Heart left ventricle (tissue), 16 donors: ENCODE measurements at regions not wholly inside any gene's neighbourhood (a gene's known extent, or its start where the extent isn't known, plus 50 kb on each side); places are given as distances from the start of the nearest gene placed in this dataset.

Experiments used
- ATAC-seq, 4 donors: fragments of 200-7000 bp; cut with Tn5 transposase; one replicate each; pipeline ENCODE4 v1.9.1; 2020 to 2022; ENCODE audit warnings: moderate library complexity in 4 of 4, mild to moderate bottlenecking in 3 of 4, moderate number of reproducible peaks in 1 of 4
- DNase-seq, 5 donors: peaks; one replicate each; pipeline ENCODE4 v3.0.0-alpha.2; 2020
- H3K27ac ChIP-seq, 12 donors: fragments of 200-600 bp; sonication (generic) in 4 of 12; one replicate each; pipeline versions ENCODE4 v1.5.0 to v1.8.0; 2016 to 2022; ENCODE audit warnings: mild to moderate bottlenecking in 2 of 12
- H3K27me3 ChIP-seq, 9 donors: fragments of 200-600 bp; sonication (generic) in 2 of 9; one replicate each; pipeline versions ENCODE4 v1.5.1 to v1.8.0; 2016 to 2022; ENCODE audit warnings: mild to moderate bottlenecking in 3 of 9
- H3K36me3 ChIP-seq, 9 donors: fragments of 200-600 bp; sonication (generic) in 2 of 9; one replicate each; pipeline versions ENCODE4 v1.5.0 to v1.8.0; 2018 to 2022; ENCODE audit warnings: mild to moderate bottlenecking in 2 of 9
- H3K4me1 ChIP-seq, 12 donors: fragments of 200-600 bp; sonication (generic) in 4 of 12; one replicate each; pipeline versions ENCODE4 v1.5.0 to v1.8.0; 2016 to 2022; ENCODE audit warnings: mild to moderate bottlenecking in 3 of 12
- H3K4me3 ChIP-seq, 12 donors: fragments of 200-600 bp; sonication (generic) in 4 of 12; one replicate each; pipeline versions ENCODE4 v1.5.0 to v1.8.0; 2017 to 2022; ENCODE audit warnings: mild to moderate bottlenecking in 9 of 12, moderate library complexity in 4 of 12
- H3K9me3 ChIP-seq, 12 donors: fragments of 200-600 bp; sonication (generic) in 4 of 12; one replicate each; pipeline versions ENCODE4 v1.5.0 to v1.8.0; 2016 to 2022; ENCODE audit warnings: mild to moderate bottlenecking in 1 of 12
- POLR2A ChIP-seq, 2 donors: fragments of 450-650 bp; IDR thresholded peaks; one replicate each; pipeline ENCODE4 v1.6.1; 2017; ENCODE audit warnings: antibody characterized with exemption in 2 of 2, mild to moderate bottlenecking in 2 of 2, moderate library complexity in 2 of 2
- WGBS, 4 donors: extraction: QIAGEN DNeasy Blood & Tissue Kit in 2 of 4; methylation state at CpG; one replicate each; pipeline versions ENCODE4 v1.1.5 to v1.1.7; 2013 to 2018; 5-methylcytosine and 5-hydroxymethylcytosine counted together
- intact Hi-C, 10 donors: fragments of 100-400 bp; cut with DNase I; formaldehyde crosslinking; loops; one replicate each; pipeline versions ENCODE4 v1.11.1 to v1.14.2; 2022
- TF ChIP-seq, protein P1 (sequence below), 12 donors: fragments of 200-600 bp; sonication (generic) in 4 of 12; IDR thresholded peaks; one replicate each; pipeline versions ENCODE4 v1.5.0 to v1.8.0; 2018 to 2022; ENCODE audit warnings: antibody characterized with exemption in 12 of 12, mild to moderate bottlenecking in 5 of 12
- donor health status: ischemic (EF 13 %, LVEDD 7.1; RV severe dilation, severe dysfunction).
- donor health status: healthy with polysubstance abuse.
- donor health status: DM: no; HTN: yes; CAD: no.
- donor health status: DM: no; HTN: no; CAD: no.
- donor health status: ischemic (EF 25% LVEDD 6.9; RV normal size, moderate dysfunction).
- donor health status: ischemic (EF 25% LVEDD 5.7; RV mildly dilated, moderate dysfunction).
- donor health status: healthy.
- donor health status: DM: yes; HTN: yes; CAD: no.
- donor health status: ischemic (EF 35%, LVEDD 5.7; RV mildly dilated, moderate dysfunction).
- donor health status: nonischemic (EF 11% LVEDD 7.7; RV severe dilation, severe dysfunction).
- donor health status: DM: yes; HTN: yes; CAD: no.
- donor health status: PGD.
- donor health status: ischemic (EF 29% LVEDD 5.4; RV normal size, mild dysfunction).
- donor health status: nonischemic (EF 23%, LVEDD 6.1; RV moderate dilation, normal function).

DNA sequence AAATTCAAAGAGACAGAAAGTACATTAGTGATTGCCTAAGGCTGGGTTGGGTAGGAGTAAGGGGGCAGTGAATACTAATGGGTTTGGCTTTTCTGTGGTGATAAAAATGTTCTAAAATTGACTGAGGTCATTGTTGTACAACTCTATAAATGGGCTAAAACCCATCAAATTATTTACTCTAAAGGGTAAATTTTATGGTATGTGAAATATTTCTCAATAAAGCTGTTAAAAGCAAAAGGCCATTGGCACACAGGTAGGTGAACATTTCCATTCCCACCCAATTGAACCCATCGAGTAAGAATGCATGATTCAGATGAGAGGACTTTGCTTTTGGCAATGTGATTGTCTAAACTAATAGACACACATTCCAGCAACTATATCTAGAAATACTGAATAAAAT is 579.4 kb downstream of the GATA3 start:
- Histone ChIP-seq H3K9me3 (no peaks in the 10 kb centered on the region), H3K27me3 (no peaks in the 10 kb centered on the region), H3K36me3 (no peaks in the 10 kb centered on the region), H3K4me1 (no peaks in the 10 kb centered on the region), H3K4me3 (no peak overlapping the region), H3K27ac (no peak overlapping the region)
- no peak for TF ChIP-seq POLR2A (IDR thresholded peaks at IDR 0.05)
- TF ChIP-seq, protein P1, sequence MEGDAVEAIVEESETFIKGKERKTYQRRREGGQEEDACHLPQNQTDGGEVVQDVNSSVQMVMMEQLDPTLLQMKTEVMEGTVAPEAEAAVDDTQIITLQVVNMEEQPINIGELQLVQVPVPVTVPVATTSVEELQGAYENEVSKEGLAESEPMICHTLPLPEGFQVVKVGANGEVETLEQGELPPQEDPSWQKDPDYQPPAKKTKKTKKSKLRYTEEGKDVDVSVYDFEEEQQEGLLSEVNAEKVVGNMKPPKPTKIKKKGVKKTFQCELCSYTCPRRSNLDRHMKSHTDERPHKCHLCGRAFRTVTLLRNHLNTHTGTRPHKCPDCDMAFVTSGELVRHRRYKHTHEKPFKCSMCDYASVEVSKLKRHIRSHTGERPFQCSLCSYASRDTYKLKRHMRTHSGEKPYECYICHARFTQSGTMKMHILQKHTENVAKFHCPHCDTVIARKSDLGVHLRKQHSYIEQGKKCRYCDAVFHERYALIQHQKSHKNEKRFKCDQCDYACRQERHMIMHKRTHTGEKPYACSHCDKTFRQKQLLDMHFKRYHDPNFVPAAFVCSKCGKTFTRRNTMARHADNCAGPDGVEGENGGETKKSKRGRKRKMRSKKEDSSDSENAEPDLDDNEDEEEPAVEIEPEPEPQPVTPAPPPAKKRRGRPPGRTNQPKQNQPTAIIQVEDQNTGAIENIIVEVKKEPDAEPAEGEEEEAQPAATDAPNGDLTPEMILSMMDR (IDR thresholded peaks at IDR 0.05) = no peak
- DNase-seq (no peak), ATAC-seq (no peak)
- 76 to 84% (median 79%) methylated on average over 1 of the region's 1 CpG for WGBS, 4 donors
- intact Hi-C loops = no loop called here

DNA sequence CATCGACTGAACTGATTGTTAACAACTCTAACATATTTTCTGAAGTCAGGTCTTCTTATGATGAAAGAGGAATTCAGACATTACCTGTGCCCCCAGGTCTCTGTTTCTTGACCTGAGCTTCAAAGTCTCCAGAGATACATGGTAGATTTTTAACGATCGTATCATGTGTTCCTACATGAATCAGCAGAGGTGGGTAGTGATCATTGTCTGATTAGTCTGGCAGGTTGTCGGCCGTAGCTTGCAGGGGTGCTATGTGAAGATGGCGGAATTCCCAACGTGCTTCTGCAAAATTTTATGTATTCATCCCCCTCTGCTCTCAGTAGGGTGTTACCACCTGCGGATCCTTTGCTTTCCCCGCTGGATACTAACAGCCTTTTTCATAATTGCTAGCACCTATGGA is 581.9 kb downstream of the GATA3 start:
- Histone ChIP-seq H3K36me3 (no peaks in the 10 kb centered on the region), H3K27ac (no peak overlapping the region), H3K4me3 (no peak overlapping the region), H3K9me3 (no peaks in the 10 kb centered on the region), H3K27me3 (no peaks in the 10 kb centered on the region), H3K4me1 (no peaks in the 10 kb centered on the region)
- intact Hi-C loops = no loop called here
- TF ChIP-seq POLR2A (IDR thresholded peaks at IDR 0.05) = no peak
- TF ChIP-seq, protein P1 (IDR thresholded peaks at IDR 0.05) = no peak
- WGBS, 4 donors = 87 to 90% (median 89%) methylated on average over 9 of the region's 9 CpGs
- DNase-seq (no peak), ATAC-seq (no peak)

DNA sequence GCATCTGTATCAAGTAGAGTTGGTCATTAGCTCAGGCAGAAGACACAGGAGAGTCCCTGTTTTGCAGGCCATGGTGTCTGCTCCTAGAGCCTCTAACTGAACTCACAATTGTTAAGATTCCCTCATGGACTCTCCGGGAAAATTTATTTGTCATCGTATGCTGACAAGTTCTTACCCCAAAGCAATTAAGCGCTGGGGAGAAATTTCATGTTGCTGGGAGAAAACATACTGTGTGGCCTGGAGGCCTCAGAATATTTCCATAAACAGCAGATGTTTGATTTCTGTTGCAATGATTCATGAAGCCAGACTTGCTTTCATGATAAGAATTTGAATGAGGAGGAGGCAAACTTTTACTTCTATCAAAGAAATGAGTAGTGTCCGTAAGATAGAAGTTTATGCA is 583.2 kb downstream of the GATA3 start:
- DNase-seq = no peak
- Histone ChIP-seq H3K27me3 (no peaks in the 10 kb centered on the region), H3K9me3 (no peaks in the 10 kb centered on the region), H3K4me3 (no peak overlapping the region), H3K4me1 (no peaks in the 10 kb centered on the region), H3K27ac (peak overlapping the region in 2 of 12 donors; percentile 2 to 18), H3K36me3 (no peaks in the 10 kb centered on the region)
- 60 to 70% (median 65%) methylated on average over 4 of the region's 4 CpGs for WGBS, 4 donors
- TF ChIP-seq POLR2A (IDR thresholded peaks at IDR 0.05) = no peak
- TF ChIP-seq, protein P1 (IDR thresholded peaks at IDR 0.05) = no peak
- peak in 2 of 4 donors; percentile 36 to 69 for ATAC-seq
- intact Hi-C loops = no loop called here

DNA sequence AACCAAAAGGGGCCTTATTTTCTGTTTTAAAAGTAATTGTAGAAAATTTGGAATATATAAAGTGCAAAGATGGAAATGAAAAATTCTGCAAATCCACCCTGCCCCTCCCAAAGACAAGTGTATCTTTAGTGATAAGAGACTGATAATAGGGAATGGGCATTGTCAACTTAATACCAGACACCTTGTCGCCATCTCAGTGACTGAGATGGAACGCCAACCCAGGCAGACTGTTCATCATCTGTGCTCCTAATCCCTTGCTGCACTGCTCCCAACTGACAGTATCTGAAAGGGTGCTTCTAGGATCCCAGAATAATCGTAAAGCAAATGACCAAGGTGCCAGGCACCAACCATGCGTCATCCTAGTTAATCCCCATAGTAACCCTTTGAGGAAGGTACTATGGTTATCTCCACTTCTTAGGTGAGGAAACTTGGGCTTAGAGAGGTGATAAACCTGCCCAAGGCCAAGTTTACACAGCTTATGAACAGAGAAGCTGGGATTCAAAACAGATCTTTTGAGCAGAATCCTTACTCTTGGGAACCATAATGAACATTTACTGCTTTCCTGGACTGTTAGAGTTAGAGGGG is 583.7 kb downstream of the GATA3 start:
- Histone ChIP-seq H3K27me3 (no peaks in the 10 kb centered on the region), H3K27ac (no peak overlapping the region), H3K36me3 (no peaks in the 10 kb centered on the region), H3K4me3 (no peak overlapping the region), H3K9me3 (no peaks in the 10 kb centered on the region), H3K4me1 (no peaks in the 10 kb centered on the region)
- 56 to 66% (median 61%) methylated on average over 4 of the region's 4 CpGs for WGBS, 4 donors
- TF ChIP-seq, protein P1 (IDR thresholded peaks at IDR 0.05) = no peak
- no peak for TF ChIP-seq POLR2A (IDR thresholded peaks at IDR 0.05)
- intact Hi-C loops = no loop called here
- ATAC-seq (no peak), DNase-seq (no peak)
